CD4-positive, alpha-beta T cell (primary cell): ENCODE measurements at regions not wholly inside any gene's neighbourhood (a gene's known extent, or its start where the extent isn't known, plus 50 kb on each side); places are given as distances from the start of the nearest gene placed in this dataset.

Experiments
- ATAC-seq: fragments of 200-7000 bp; cut with Tn5 transposase; one replicate; pipeline ENCODE4 v1.10.0; 2022; ENCODE audit warnings: mild to moderate bottlenecking; ENCODE audit not compliant: poor library complexity
- CTCF ChIA-PET: fragments of 350-600 bp; sonication (Branson Sonifier 250); formaldehyde crosslinking; loops from one replicate; lab custom pipeline; 2021; ENCODE audit warnings: antibody characterized with exemption, inconsistent platforms; lab: Charles Lee
- POLR2A ChIA-PET: fragments of 350-600 bp; sonication (Branson Sonifier 250); formaldehyde crosslinking; loops from one replicate; lab custom pipeline; 2021; ENCODE audit warnings: antibody characterized with exemption, inconsistent platforms; lab: Charles Lee
- DNase-seq, 14 experiments: peaks; one replicate each; pipeline ENCODE4 v3.0.0-alpha.2; 2013 to 2020; ENCODE audit warnings: mixed read lengths in 2 of 14
- H3K27ac ChIP-seq, 2 donors: one replicate each; pipeline versions ENCODE4 v1.5.1 to v1.7.0; 2013; ENCODE audit warnings: low read length in 2 of 2, low read depth in 1 of 2, mild to moderate bottlenecking in 1 of 2
- H3K27me3 ChIP-seq, 2 experiments: 1 replicate in 1 of 2; 2 replicates in 1 of 2; pipeline versions ENCODE4 v1.6.1 to v1.7.0; 2013; ENCODE audit warnings: low read length in 2 of 2, control low read depth in 1 of 2, mild to moderate bottlenecking in 1 of 2, moderate library complexity in 1 of 2; ENCODE audit not compliant: insufficient read depth in 2 of 2, control insufficient read depth in 1 of 2
- H3K36me3 ChIP-seq: one replicate; pipeline ENCODE4 v1.6.1; 2013; ENCODE audit warnings: low read length, control low read depth; ENCODE audit not compliant: insufficient read depth
- H3K4me1 ChIP-seq: one replicate; pipeline ENCODE4 v1.6.1; 2013; ENCODE audit warnings: low read length, control low read depth; ENCODE audit not compliant: insufficient read depth
- H3K4me3 ChIP-seq: one replicate; pipeline ENCODE4 v1.5.1; 2013; ENCODE audit warnings: mild to moderate bottlenecking, low read length, moderate library complexity
- H3K9me3 ChIP-seq, 2 experiments: 1 replicate in 1 of 2; 2 replicates in 1 of 2; pipeline versions ENCODE4 v1.6.1 to v1.7.0; 2013; ENCODE audit warnings: low read length in 2 of 2, mild to moderate bottlenecking in 2 of 2, control low read depth in 1 of 2, moderate library complexity in 1 of 2; ENCODE audit not compliant: control insufficient read depth in 1 of 2, insufficient read depth in 1 of 2
- H3K27ac Mint-ChIP-seq: one replicate; pipeline ENCODE4 v1.8.0; 2020; ENCODE audit warnings: mixed read lengths
- H3K27me3 Mint-ChIP-seq: one replicate; pipeline ENCODE4 v1.8.0; 2021; ENCODE audit warnings: mixed read lengths
- H3K36me3 Mint-ChIP-seq: one replicate; pipeline ENCODE4 v1.8.0; 2021; ENCODE audit warnings: low read depth, mixed read lengths
- H3K4me1 Mint-ChIP-seq: one replicate; pipeline ENCODE4 v1.8.0; 2021; ENCODE audit warnings: low read depth, mixed read lengths
- H3K4me3 Mint-ChIP-seq: one replicate; pipeline ENCODE4 v1.8.0; 2020; ENCODE audit warnings: mild to moderate bottlenecking, mixed read lengths
- H3K9me3 Mint-ChIP-seq: one replicate; pipeline ENCODE4 v1.8.0; 2020; ENCODE audit warnings: mixed read lengths
- intact Hi-C, 2 experiments: fragments of 100-400 bp; cut with DNase I in 1 of 2; cut with micrococcal nuclease in 1 of 2; formaldehyde crosslinking; loops; one replicate each; pipeline versions ENCODE4 v1.15.1 to v1.9.0; 2023 to 2025; cut with DNase I, micrococcal nuclease
- TF ChIP-seq, protein P1 (sequence below): fragments of 200-600 bp; IDR thresholded peaks from one replicate; pipeline ENCODE4 v1.8.0; 2022; ENCODE audit warnings: antibody characterized with exemption, mild to moderate bottlenecking

- DNase-seq, result no peak
- no peaks in the 10 kb centered on the region for H3K4me1 ChIP-seq
- Mint-ChIP-seq H3K27ac (no peak overlapping the region), H3K36me3 (no peaks in the 10 kb centered on the region), H3K9me3 (peaks cover 8% of the 10 kb centered on the region), H3K27me3 (no peaks in the 10 kb centered on the region), H3K4me3 (no peak overlapping the region), H3K4me1 (no peaks in the 10 kb centered on the region)
- H3K4me3 ChIP-seq, result no peak overlapping the region
- H3K9me3 ChIP-seq, result peaks cover 0 to 6% of the 10 kb centered on the region in 2 experiments
- no peaks in the 10 kb centered on the region for H3K36me3 ChIP-seq
- intact Hi-C loops, result no loop called here
- ChIA-PET POLR2A (no interaction called here), CTCF (no interaction called here)
- TF ChIP-seq, protein P1, sequence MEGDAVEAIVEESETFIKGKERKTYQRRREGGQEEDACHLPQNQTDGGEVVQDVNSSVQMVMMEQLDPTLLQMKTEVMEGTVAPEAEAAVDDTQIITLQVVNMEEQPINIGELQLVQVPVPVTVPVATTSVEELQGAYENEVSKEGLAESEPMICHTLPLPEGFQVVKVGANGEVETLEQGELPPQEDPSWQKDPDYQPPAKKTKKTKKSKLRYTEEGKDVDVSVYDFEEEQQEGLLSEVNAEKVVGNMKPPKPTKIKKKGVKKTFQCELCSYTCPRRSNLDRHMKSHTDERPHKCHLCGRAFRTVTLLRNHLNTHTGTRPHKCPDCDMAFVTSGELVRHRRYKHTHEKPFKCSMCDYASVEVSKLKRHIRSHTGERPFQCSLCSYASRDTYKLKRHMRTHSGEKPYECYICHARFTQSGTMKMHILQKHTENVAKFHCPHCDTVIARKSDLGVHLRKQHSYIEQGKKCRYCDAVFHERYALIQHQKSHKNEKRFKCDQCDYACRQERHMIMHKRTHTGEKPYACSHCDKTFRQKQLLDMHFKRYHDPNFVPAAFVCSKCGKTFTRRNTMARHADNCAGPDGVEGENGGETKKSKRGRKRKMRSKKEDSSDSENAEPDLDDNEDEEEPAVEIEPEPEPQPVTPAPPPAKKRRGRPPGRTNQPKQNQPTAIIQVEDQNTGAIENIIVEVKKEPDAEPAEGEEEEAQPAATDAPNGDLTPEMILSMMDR, result no peak
- ATAC-seq, result no peak
- no peaks in the 10 kb centered on the region for H3K27me3 ChIP-seq
- H3K27ac ChIP-seq, result no peak overlapping the region
These were observed 330.1 kb downstream of the SOX2 start for GRCh38 chr3:182041668-182042291.

- Mint-ChIP-seq H3K9me3 (peaks cover 8% of the 10 kb centered on the region), H3K27me3 (no peaks in the 10 kb centered on the region), H3K27ac (no peak overlapping the region), H3K4me1 (no peaks in the 10 kb centered on the region), H3K36me3 (no peaks in the 10 kb centered on the region), H3K4me3 (no peak overlapping the region)
- Histone ChIP-seq H3K4me1 (no peaks in the 10 kb centered on the region), H3K36me3 (no peaks in the 10 kb centered on the region), H3K27me3 (no peaks in the 10 kb centered on the region), H3K4me3 (no peak overlapping the region), H3K9me3 (peaks cover 0 to 3% of the 10 kb centered on the region in 2 experiments), H3K27ac (no peak overlapping the region)
- ATAC-seq (no peak), DNase-seq (no peak)
- POLR2A ChIA-PET, result no interaction called here
- CTCF ChIA-PET, result no interaction called here
- TF ChIP-seq, protein P1, result no peak
- intact Hi-C loops, result no loop called here
These were observed 334.0 kb downstream of the SOX2 start for GRCh38 chr3:182045736-182046135.

DNA sequence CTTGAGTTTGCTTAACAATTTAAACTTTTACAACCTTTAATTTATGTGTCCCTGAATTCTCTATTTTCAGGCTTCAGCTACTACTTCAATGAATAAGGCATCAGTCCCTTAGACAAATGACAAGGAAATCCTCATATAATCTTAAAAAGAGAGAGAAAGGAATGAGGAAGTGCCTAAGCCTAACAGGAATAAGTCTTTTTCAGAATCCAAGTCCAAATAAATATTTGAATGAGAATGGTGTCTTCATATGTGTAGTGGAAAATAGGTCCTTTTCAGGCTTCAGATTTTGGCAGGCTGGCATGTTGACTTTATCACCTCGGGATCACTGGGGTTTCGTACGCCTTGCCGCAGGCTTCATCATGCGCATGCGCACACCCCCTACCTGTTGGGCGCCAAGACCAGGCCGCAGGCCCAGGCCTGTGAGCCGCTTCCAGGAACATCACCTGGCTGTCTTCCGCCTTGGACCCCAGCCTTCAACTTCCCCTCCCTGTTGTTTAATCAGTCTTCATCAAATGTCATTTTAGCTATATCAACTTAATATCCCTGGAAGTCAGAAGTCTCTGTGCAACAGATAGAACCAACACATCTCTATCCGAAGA, 334.5 kb downstream of the SOX2 start:
- no peak overlapping the region for H3K4me3 Mint-ChIP-seq
- Histone ChIP-seq H3K4me1 (no peaks in the 10 kb centered on the region), H3K27me3 (no peaks in the 10 kb centered on the region), H3K36me3 (no peaks in the 10 kb centered on the region), H3K9me3 (peaks cover 0 to 3% of the 10 kb centered on the region in 2 experiments), H3K4me3 (no peak overlapping the region), H3K27ac (no peak overlapping the region)
- peaks cover 8% of the 10 kb centered on the region for H3K9me3 Mint-ChIP-seq
- POLR2A ChIA-PET, result no interaction called here
- H3K36me3 Mint-ChIP-seq, result no peaks in the 10 kb centered on the region
- ATAC-seq (no peak), DNase-seq (no peak)
- no peaks in the 10 kb centered on the region for H3K4me1 Mint-ChIP-seq
- intact Hi-C loops, result no loop called here
- TF ChIP-seq, protein P1, result no peak
- H3K27me3 Mint-ChIP-seq, result no peaks in the 10 kb centered on the region
- CTCF ChIA-PET, result no interaction called here
- H3K27ac Mint-ChIP-seq, result no peak overlapping the region
